HG03342 (cell line): ENCODE measurements at regions not wholly inside any gene's neighbourhood (a gene's known extent, or its start where the extent isn't known, plus 50 kb on each side); places are given as distances from the start of the nearest gene placed in this dataset.

Experiments used
- ATAC-seq: cut with Tn5 transposase; IDR thresholded peaks from one replicate; pipeline ENCODE4 v1.9.1; 2021; ENCODE audit warnings: mild to moderate bottlenecking, moderate library complexity; ENCODE audit not compliant: unreplicated experiment

GRCh38 chr20:60064554-60065196 is 106.5 kb downstream of the CDH26 start:
- no peak for ATAC-seq

GRCh38 chr20:60065741-60066437 is 107.7 kb downstream of the CDH26 start:
- no peak for ATAC-seq

GRCh38 chr20:60066438-60066823 is 108.2 kb downstream of the CDH26 start:
- ATAC-seq, result no peak

- no peak for ATAC-seq
These were observed 110.3 kb downstream of the CDH26 start for GRCh38 chr20:60068509-60068908.

GRCh38 chr20:60069656-60070055 is 111.4 kb downstream of the CDH26 start:
- no peak for ATAC-seq

GRCh38 chr20:60070791-60071190 is 112.6 kb downstream of the CDH26 start:
- no peak for ATAC-seq

GRCh38 chr20:60071965-60072364 is 113.7 kb downstream of the CDH26 start:
- no peak for ATAC-seq

GRCh38 chr20:60073086-60073485 is 114.9 kb downstream of the CDH26 start:
- no peak for ATAC-seq

- ATAC-seq, result no peak
These were observed 115.3 kb downstream of the CDH26 start for GRCh38 chr20:60073504-60073903.

- ATAC-seq, result no peak
These were observed 116.1 kb downstream of the CDH26 start for GRCh38 chr20:60074276-60074675.

- no peak for ATAC-seq
These were observed 120.4 kb downstream of the CDH26 start for GRCh38 chr20:60078351-60079250.

GRCh38 chr20:60080401-60080800 is 122.2 kb downstream of the CDH26 start:
- no peak for ATAC-seq

GRCh38 chr20:60085551-60086132 is 127.4 kb downstream of the CDH26 start:
- no peak for ATAC-seq

- ATAC-seq, result no peak
These were observed 128.8 kb downstream of the CDH26 start for GRCh38 chr20:60086821-60087562.

- ATAC-seq, result no peak
These were observed 129.4 kb downstream of the CDH26 start for GRCh38 chr20:60087563-60088105.

GRCh38 chr20:60088236-60088635 is 130.0 kb downstream of the CDH26 start:
- ATAC-seq, result no peak

- ATAC-seq, result no peak
These were observed 132.4 kb downstream of the CDH26 start for GRCh38 chr20:60090631-60091030.

GRCh38 chr20:60091305-60091704 is 133.1 kb downstream of the CDH26 start:
- no peak for ATAC-seq

- ATAC-seq, result no peak
These were observed 133.6 kb downstream of the CDH26 start for GRCh38 chr20:60091861-60092260.

GRCh38 chr20:60092729-60093128 is 134.5 kb downstream of the CDH26 start:
- no peak for ATAC-seq
